ENCODE measurements at regions not wholly inside any gene's neighbourhood (a gene's known extent, or its start where the extent isn't known, plus 50 kb on each side); places are given as distances from the start of the nearest gene placed in this dataset.
"Not testable (repeated sequence)": the region's sequence is repeated elsewhere in the genome, so short reads cannot be mapped to it uniquely, and the experiment has no call there.

- not testable (repeated sequence) for TF ChIP-seq CTCF, EP300 (IDR thresholded peaks at IDR 0.05)
Measured at GRCh38 chr1:233724131-233724631, 110.3 kb downstream of the KCNK1 start.
